GM19463 (cell line): ENCODE measurements at regions not wholly inside any gene's neighbourhood (a gene's known extent, or its start where the extent isn't known, plus 50 kb on each side); places are given as distances from the start of the nearest gene placed in this dataset.

Source experiments
- ATAC-seq: cut with Tn5 transposase; IDR thresholded peaks from one replicate; pipeline ENCODE4 v1.9.1; 2021; ENCODE audit warnings: mild to moderate bottlenecking, moderate library complexity; ENCODE audit not compliant: unreplicated experiment

DNA sequence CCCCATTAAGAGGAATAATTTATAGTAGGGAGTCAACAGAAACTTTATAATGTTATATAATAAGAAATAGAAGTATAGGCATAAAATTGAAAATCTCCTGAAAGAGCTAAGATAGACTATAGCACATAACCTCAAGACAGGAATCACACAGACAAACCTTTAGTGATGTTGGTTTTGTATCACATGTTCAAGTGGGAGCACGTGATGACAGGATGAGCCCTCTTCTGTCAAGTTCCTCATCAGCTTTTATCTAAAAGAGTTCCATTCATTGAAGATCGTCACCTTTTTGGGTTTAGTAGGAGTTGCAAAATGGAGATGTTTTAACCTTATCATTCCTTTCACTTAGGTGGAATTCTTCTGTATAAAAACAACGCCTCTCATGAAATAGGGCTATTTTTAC, 127.0 kb downstream of the MCHR2 start:
- ATAC-seq, result no peak

DNA sequence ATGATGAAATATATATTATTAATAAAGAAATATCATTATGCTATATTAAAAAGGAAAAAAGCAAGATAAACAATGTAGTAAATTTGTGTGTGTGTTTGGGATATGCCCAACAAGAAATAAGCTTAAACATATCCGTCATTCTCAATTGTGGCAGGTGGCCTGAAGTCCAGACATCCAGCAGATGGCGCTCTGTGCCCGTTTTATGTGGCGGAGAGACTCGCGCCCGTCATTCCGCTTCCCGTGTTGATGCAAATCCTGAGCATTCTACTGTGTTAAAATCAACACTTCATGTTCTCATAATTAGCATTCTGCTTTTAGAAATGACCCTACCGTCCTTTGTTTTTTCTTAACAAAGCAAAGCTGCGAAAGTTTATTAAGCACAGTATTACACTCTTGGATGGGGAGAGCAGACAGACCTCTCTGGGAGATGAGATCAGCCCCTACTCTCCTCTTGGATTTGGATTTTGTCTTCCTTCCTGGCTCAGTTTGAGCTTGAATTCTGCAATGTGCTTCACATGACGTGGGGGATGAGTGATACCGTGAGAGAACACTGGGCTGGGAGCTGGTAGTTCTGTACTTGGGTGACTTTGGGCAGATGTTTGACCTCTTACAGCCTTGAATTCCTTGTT, 125.8 kb downstream of the MCHR2 start:
- ATAC-seq, result peak; percentile 94
